Keratinocyte (primary cell): ENCODE measurements at regions not wholly inside any gene's neighbourhood (a gene's known extent, or its start where the extent isn't known, plus 50 kb on each side); places are given as distances from the start of the nearest gene placed in this dataset.

ENCODE experiments used
- DNase-seq: peaks from one replicate; pipeline ENCODE4 v3.0.0-alpha.2; 2011; ENCODE audit warnings: low read depth, missing footprints, low spot score
- FAIRE-seq: peaks from 2 replicates; lab custom pipeline; 2011; peaks lifted over from hg19 to GRCh38; lab: Jason Lieb, UNC
- H2AFZ ChIP-seq: 2 replicates; pipeline ENCODE4 v1.6.0; 2012; ENCODE audit warnings: low read length, control low read depth, inconsistent platforms; ENCODE audit not compliant: control insufficient read depth
- H3K27ac ChIP-seq: 2 replicates; pipeline ENCODE4 v1.5.1; 2011; ENCODE audit warnings: low read length; ENCODE audit not compliant: control insufficient read depth, insufficient read depth
- H3K27me3 ChIP-seq: 3 replicates; pipeline ENCODE4 v1.6.0; 2011; ENCODE audit warnings: low read length; ENCODE audit not compliant: control insufficient read depth, insufficient read depth; ENCODE audit errors: extremely low read depth
- H3K36me3 ChIP-seq, 2 experiments: 2 replicates in 1 of 2; 3 replicates in 1 of 2; pipeline ENCODE4 v1.5.1; 2011; ENCODE audit warnings: low read length in 2 of 2, mild to moderate bottlenecking in 1 of 2; ENCODE audit not compliant: control insufficient read depth in 2 of 2, insufficient read depth in 2 of 2; ENCODE audit errors: extremely low read depth in 1 of 2
- H3K4me1 ChIP-seq: 3 replicates; pipeline ENCODE4 v1.5.1; 2011; ENCODE audit warnings: low read length; ENCODE audit not compliant: control insufficient read depth, insufficient read depth; ENCODE audit errors: extremely low read depth
- H3K4me2 ChIP-seq: 3 replicates; pipeline ENCODE4 v1.6.0; 2011; ENCODE audit warnings: low read depth, low read length; ENCODE audit not compliant: control insufficient read depth, insufficient read depth; ENCODE audit errors: extremely low read depth
- H3K4me3 ChIP-seq, 3 experiments: fragments of 200-600 bp in 1 of 3; sonication (generic) in 1 of 3; 2 replicates in 2 of 3; 3 replicates in 1 of 3; pipeline ENCODE4 v1.5.1; 2011 to 2016; ENCODE audit warnings: low read length in 3 of 3, mild to moderate bottlenecking in 3 of 3, control low read depth in 2 of 3, inconsistent platforms in 1 of 3, low read depth in 1 of 3, mixed read lengths in 1 of 3, mixed run types in 1 of 3, moderate library complexity in 1 of 3; ENCODE audit not compliant: control insufficient read depth in 2 of 3, insufficient read depth in 2 of 3; ENCODE audit errors: extremely low read depth in 1 of 3
- H3K79me2 ChIP-seq: 2 replicates; pipeline ENCODE4 v1.6.0; 2012; ENCODE audit warnings: low read length; ENCODE audit not compliant: control insufficient read depth, insufficient read depth
- H3K9ac ChIP-seq: 3 replicates; pipeline ENCODE4 v1.6.0; 2011; ENCODE audit warnings: low read length; ENCODE audit not compliant: control insufficient read depth, insufficient read depth; ENCODE audit errors: extremely low read depth
- H3K9me1 ChIP-seq: 3 replicates; pipeline ENCODE4 v1.6.0; 2011; ENCODE audit warnings: low read length; ENCODE audit not compliant: control insufficient read depth, insufficient read depth; ENCODE audit errors: extremely low read depth
- H3K9me3 ChIP-seq: 2 replicates; pipeline ENCODE4 v1.5.1; 2012; ENCODE audit warnings: low read depth, low read length; ENCODE audit not compliant: control insufficient read depth
- H4K20me1 ChIP-seq: 3 replicates; pipeline ENCODE4 v1.6.0; 2011; ENCODE audit warnings: low read length; ENCODE audit not compliant: control insufficient read depth, insufficient read depth; ENCODE audit errors: extremely low read depth
- EZH2 ChIP-seq: IDR thresholded peaks from one replicate; pipeline ENCODE4 v1.6.1; 2012; ENCODE audit warnings: inconsistent platforms, mild to moderate bottlenecking, low read length, moderate library complexity
- dilution Hi-C: fragments of 300-500 bp; cut with MboI; formaldehyde crosslinking; loops from one replicate; pipeline ENCODE4 v1.7.0; 2020; ENCODE audit warnings: low sequenced_read_pairs; ENCODE audit not compliant: extremely low pct_ligation_motif_present
- TF ChIP-seq, protein P1 (sequence below), 3 experiments: IDR thresholded peaks in 1 of 3; conservative IDR thresholded peaks in 1 of 3; optimal IDR thresholded peaks in 1 of 3; 2 replicates in 2 of 3; 3 replicates in 1 of 3; pipeline versions ENCODE3 to v1.5.1; 2011; ENCODE audit warnings: low read length in 3 of 3, mild to moderate bottlenecking in 3 of 3, moderate library complexity in 2 of 3, control low read depth in 1 of 3, inconsistent platforms in 1 of 3; ENCODE audit not compliant: insufficient read depth in 2 of 3; ENCODE audit errors: extremely low read depth in 1 of 3

DNA sequence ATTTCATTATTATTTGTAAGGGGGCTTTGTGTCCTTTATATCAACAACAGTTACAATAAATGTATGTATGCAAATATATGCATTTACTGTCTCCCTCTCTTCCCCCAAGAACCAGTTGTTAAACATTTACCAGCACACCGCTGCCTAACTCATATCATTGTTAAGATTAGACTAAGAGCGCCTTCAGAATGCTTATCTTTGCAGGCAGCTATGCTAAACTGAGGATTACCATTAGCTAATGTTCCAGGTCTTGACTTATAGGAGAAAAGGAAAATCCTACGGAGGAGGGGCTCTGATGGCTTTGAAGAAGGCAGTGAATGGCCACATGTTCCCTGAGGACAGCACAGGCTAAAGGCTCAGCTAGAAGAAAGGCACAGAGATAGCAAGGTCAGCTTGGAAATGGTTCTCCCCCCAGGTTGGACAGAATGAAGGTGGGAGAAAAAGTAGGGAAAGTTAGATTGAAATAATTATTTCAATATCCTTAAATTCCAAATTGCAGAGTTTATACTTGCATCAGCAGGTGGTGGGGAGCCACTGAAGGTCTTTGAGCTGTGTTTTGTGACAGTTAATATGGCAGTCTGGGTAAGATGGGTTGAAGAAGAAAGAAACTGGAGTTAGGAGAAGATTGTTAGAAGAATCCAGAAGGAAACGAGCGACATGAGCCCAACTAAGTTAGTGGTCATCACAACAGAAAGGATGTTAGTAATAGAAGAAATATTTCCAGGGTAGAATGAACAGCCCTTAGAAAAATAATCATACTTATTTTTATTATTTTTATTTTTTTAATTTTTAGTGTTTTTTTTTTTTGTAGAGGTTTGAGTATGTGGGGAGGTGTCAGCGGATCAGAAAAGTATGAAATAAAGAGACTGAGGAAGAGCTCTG lies 87.0 kb upstream of the MAF start:
- no peak overlapping the region for H3K27ac ChIP-seq
- no peak overlapping the region for H3K9ac ChIP-seq

GRCh38 chr16:79685871-79686270 lies 85.3 kb upstream of the MAF start:
- Histone ChIP-seq H3K4me1 (no peaks in the 10 kb centered on the region), H3K4me3 (no peak overlapping the region), H3K36me3 (no peaks in the 10 kb centered on the region), H3K9me3 (no peaks in the 10 kb centered on the region), H3K79me2 (no peaks in the 10 kb centered on the region), H3K27me3 (no peaks in the 10 kb centered on the region), H3K9ac (no peak overlapping the region), H2AFZ (no peak overlapping the region), H3K9me1 (no peaks in the 10 kb centered on the region), H3K4me2 (no peak overlapping the region), H4K20me1 (no peaks in the 10 kb centered on the region), H3K27ac (no peak overlapping the region)
- FAIRE-seq, result no peak
- dilution Hi-C loops, result no loop called here
- TF ChIP-seq, protein P1, sequence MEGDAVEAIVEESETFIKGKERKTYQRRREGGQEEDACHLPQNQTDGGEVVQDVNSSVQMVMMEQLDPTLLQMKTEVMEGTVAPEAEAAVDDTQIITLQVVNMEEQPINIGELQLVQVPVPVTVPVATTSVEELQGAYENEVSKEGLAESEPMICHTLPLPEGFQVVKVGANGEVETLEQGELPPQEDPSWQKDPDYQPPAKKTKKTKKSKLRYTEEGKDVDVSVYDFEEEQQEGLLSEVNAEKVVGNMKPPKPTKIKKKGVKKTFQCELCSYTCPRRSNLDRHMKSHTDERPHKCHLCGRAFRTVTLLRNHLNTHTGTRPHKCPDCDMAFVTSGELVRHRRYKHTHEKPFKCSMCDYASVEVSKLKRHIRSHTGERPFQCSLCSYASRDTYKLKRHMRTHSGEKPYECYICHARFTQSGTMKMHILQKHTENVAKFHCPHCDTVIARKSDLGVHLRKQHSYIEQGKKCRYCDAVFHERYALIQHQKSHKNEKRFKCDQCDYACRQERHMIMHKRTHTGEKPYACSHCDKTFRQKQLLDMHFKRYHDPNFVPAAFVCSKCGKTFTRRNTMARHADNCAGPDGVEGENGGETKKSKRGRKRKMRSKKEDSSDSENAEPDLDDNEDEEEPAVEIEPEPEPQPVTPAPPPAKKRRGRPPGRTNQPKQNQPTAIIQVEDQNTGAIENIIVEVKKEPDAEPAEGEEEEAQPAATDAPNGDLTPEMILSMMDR (optimal IDR thresholded peaks at IDR 0.05 in 1 of 3, IDR thresholded peaks at IDR 0.05 in 1 of 3, conservative IDR thresholded peaks at IDR 0.05 in 1 of 3; ENCODE audit: extremely low read depth in 1 of 3, insufficient read depth in 2 of 3, low read length in 3 of 3), result no peak
- TF ChIP-seq EZH2, result no peak
- DNase-seq, result no peak

More for the DNA sequence above, 87.0 kb upstream of the MAF start:
- FAIRE-seq, result no peak
- Histone ChIP-seq H3K27me3 (no peaks in the 10 kb centered on the region), H3K79me2 (no peaks in the 10 kb centered on the region), H3K36me3 (no peaks in the 10 kb centered on the region), H3K4me1 (no peaks in the 10 kb centered on the region), H3K4me3 (no peak overlapping the region), H3K9me1 (no peaks in the 10 kb centered on the region), H4K20me1 (no peaks in the 10 kb centered on the region), H3K9me3 (no peaks in the 10 kb centered on the region), H3K4me2 (no peak overlapping the region), H2AFZ (no peak overlapping the region)
- TF ChIP-seq, protein P1 (optimal IDR thresholded peaks at IDR 0.05 in 1 of 3, IDR thresholded peaks at IDR 0.05 in 1 of 3, conservative IDR thresholded peaks at IDR 0.05 in 1 of 3; ENCODE audit: extremely low read depth in 1 of 3, insufficient read depth in 2 of 3, low read length in 3 of 3), result no peak
- TF ChIP-seq EZH2, result no peak
- DNase-seq, result no peak
- dilution Hi-C loops, result no loop called here
